ENCODE measurements at regions not wholly inside any gene's neighbourhood (a gene's known extent, or its start where the extent isn't known, plus 50 kb on each side); places are given as distances from the start of the nearest gene placed in this dataset.

DNA sequence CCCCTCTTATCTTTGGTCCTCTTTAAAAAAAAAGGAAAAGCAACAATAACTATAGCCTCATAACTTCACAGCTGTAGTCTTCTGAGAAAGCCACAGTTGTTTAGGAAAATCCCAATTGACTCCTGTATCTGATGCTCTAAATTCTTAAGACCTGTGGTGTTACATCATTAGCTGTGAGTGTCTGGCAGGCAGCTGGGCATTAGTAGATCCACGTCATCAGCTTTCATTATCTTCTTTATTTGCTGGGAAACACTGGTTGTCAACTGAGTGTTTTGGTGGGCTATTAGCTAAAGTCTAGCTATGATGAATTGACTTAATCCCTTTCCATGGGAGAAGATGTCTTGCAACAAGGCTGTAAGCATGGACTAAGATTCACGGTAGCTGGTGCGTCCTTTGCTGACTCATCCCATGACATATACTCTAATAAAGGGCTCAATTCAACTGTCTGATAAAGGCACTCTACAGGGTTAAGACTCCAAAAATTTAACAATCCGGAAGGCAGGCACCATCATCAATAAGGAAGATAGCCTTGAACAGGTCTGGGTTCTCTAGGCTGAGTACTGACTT, 517.2 kb downstream of the PLCL1 start:
- DNase-seq (ENCODE audit: low spot score) = no peak
- in situ Hi-C loops (cut with MboI; ENCODE audit: low sequenced_read_pairs, unreplicated experiment) = loop anchor here (25.0 kb wide), 2 partner anchors 1166 to 1416 kb away; no protein-coding TSS in a partner anchor
- TF ChIP-seq, protein P1, sequence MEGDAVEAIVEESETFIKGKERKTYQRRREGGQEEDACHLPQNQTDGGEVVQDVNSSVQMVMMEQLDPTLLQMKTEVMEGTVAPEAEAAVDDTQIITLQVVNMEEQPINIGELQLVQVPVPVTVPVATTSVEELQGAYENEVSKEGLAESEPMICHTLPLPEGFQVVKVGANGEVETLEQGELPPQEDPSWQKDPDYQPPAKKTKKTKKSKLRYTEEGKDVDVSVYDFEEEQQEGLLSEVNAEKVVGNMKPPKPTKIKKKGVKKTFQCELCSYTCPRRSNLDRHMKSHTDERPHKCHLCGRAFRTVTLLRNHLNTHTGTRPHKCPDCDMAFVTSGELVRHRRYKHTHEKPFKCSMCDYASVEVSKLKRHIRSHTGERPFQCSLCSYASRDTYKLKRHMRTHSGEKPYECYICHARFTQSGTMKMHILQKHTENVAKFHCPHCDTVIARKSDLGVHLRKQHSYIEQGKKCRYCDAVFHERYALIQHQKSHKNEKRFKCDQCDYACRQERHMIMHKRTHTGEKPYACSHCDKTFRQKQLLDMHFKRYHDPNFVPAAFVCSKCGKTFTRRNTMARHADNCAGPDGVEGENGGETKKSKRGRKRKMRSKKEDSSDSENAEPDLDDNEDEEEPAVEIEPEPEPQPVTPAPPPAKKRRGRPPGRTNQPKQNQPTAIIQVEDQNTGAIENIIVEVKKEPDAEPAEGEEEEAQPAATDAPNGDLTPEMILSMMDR (IDR thresholded peaks at IDR 0.05; ENCODE audit: borderline replicate concordance, control extremely low read depth, extremely low read depth, insufficient read depth, missing control alignments) = no peak

DNA sequence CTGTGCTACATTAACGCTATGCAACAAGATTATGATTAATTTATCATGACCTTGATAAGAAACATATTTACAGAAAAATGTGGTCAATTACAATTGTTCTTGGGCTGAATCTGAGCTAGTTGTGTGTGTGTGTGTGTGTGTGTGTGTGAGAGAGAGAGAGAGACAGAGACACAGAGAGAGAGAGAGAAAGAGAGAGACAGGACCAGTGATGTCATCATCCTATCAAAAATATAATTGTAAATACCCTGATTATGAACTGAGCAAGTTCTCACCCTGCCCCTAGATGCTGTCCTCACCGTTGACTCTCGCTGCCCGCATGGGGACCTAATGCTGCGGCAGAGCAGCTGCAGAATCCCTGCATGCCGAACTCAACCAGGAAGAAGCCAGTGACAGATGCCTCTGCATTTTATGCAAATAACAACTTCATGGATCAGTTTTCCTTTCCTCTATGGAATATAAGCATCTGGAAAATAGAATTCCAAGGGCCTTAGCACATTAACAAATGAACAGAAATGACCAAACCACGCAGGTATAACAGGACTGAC, 512.5 kb downstream of the PLCL1 start:
- no peak for DNase-seq (ENCODE audit: low spot score)
- TF ChIP-seq, protein P1 (IDR thresholded peaks at IDR 0.05; ENCODE audit: borderline replicate concordance, control extremely low read depth, extremely low read depth, insufficient read depth, missing control alignments) = no peak
- in situ Hi-C loops (cut with MboI; ENCODE audit: low sequenced_read_pairs, unreplicated experiment) = loop anchor here (25.0 kb wide), 2 partner anchors 1170 to 1420 kb away; no protein-coding TSS in a partner anchor

DNA sequence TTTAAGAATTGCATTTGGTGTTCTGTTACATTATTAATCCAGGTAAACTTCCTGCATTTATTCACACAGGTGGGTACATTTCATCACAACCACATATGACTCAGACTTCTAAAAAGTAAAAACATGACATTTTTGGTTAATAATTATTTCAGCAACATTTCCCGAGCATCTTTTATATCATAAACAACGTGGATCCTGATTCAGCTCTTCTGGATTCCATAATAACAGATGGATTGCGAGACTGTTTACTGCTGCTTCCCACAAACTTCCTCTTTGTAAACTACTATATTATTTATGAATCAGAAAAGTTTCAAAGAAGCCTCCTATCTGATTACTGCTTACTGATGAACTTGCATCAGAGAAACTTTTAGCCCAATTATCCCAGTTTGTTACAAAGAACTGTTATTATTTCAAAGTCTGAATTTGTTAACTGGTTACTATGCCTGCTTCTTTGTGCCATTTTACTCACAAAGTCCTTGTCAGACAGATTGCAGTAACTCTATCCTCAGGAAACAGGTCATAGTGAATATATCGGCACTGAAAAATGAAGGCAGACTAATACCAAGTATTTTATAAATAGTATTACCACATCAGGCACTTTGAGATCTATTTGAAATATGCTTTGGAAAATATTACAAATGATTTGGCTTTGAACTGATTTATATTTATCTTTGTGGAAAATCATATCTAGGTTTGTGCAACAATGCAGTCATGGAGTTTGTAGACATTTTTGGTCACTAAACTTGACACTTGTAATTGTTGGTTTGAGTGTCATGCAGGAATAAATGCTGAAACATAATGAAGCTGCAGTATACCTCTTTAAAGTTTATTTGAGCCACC, 511.6 kb downstream of the PLCL1 start:
- in situ Hi-C loops (cut with MboI; ENCODE audit: low sequenced_read_pairs, unreplicated experiment) = loop anchor here (25.0 kb wide), 2 partner anchors 1171 to 1421 kb away; no protein-coding TSS in a partner anchor
- no peak for DNase-seq (ENCODE audit: low spot score)
- TF ChIP-seq, protein P1 (IDR thresholded peaks at IDR 0.05; ENCODE audit: borderline replicate concordance, control extremely low read depth, extremely low read depth, insufficient read depth, missing control alignments) = no peak

DNA sequence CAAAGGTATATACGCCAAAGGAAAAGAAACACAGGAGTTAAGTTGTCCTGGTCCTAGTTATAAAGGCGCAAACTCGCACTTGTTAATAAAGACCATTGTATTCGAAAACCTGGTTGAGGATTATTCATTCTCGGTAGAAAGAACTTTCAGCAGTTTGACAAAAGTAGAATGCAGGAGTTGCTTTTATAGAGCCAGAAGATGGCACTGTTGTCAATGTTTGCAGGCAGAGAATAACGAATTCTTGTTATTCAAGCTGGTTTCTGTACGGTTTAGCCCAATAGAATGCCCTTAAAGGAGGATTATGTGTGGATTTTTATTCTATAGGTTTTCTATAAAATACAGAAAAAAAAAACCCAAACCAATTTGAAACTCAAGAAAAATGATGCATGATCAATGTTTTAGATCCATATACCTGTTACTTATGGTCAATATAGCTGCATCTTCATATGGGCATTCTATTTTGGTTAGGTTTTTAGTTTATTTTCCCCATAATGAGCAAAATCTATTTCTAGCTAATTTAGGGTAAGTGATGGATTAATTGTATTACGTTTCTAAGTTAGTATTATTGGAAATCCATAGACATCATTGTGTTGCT, 510.3 kb downstream of the PLCL1 start:
- in situ Hi-C loops (cut with MboI; ENCODE audit: low sequenced_read_pairs, unreplicated experiment) = loop anchor here (25.0 kb wide), 2 partner anchors 1173 to 1423 kb away; no protein-coding TSS in a partner anchor
- no peak for DNase-seq (ENCODE audit: low spot score)
- TF ChIP-seq, protein P1 (IDR thresholded peaks at IDR 0.05; ENCODE audit: borderline replicate concordance, control extremely low read depth, extremely low read depth, insufficient read depth, missing control alignments) = peak; percentile 56

DNA sequence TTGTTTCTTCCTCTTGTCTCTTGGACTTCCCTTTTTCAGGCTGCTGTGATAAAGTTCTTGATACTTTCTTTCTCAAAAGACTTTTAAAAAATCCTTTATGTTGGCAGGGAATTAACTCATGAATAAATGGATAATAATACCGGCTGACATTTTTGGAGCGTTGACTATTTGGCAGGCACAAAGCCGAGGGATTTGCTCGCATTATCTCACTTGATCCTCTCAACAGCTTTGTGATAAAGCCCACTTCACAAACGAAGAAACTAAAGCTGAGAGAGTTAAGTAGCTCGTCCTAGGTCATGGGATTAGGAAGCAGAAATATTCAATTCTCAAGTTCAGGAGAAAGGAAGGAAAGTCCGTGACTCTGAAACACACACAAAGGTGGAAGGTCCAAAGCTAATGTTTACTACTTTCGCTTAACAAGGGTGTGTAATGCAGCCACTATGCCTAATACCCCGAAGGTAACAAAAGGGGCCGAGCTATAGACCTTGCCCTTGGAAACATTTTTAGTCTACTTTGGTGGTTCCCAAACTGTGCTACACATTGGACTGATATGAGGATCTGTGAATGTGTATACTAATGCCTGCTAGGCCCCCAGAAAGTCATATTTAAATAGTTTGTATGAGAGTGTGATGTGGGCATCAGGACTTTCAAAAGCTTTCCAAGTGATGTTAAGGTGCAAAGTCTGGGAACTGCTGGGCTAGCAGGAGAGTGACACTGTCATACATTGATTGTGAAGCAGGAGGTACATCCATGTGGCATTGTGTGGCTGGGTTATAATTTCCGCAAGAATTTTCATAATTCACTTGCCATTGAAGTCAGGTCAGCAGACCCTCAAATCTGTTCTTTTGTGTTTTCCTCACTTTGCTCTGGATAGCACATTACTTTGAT, 508.4 kb downstream of the PLCL1 start:
- DNase-seq (ENCODE audit: low spot score) = no peak
- in situ Hi-C loops (cut with MboI; ENCODE audit: low sequenced_read_pairs, unreplicated experiment) = loop anchor here (25.0 kb wide), 2 partner anchors 1174 to 1424 kb away; no protein-coding TSS in a partner anchor
- TF ChIP-seq, protein P1 (IDR thresholded peaks at IDR 0.05; ENCODE audit: borderline replicate concordance, control extremely low read depth, extremely low read depth, insufficient read depth, missing control alignments) = no peak
